ENCODE measurements at regions not wholly inside any gene's neighbourhood (a gene's known extent, or its start where the extent isn't known, plus 50 kb on each side); places are given as distances from the start of the nearest gene placed in this dataset.
"Not testable (repeated sequence)": the region's sequence is repeated elsewhere in the genome, so short reads cannot be mapped to it uniquely, and the experiment has no call there.

DNA sequence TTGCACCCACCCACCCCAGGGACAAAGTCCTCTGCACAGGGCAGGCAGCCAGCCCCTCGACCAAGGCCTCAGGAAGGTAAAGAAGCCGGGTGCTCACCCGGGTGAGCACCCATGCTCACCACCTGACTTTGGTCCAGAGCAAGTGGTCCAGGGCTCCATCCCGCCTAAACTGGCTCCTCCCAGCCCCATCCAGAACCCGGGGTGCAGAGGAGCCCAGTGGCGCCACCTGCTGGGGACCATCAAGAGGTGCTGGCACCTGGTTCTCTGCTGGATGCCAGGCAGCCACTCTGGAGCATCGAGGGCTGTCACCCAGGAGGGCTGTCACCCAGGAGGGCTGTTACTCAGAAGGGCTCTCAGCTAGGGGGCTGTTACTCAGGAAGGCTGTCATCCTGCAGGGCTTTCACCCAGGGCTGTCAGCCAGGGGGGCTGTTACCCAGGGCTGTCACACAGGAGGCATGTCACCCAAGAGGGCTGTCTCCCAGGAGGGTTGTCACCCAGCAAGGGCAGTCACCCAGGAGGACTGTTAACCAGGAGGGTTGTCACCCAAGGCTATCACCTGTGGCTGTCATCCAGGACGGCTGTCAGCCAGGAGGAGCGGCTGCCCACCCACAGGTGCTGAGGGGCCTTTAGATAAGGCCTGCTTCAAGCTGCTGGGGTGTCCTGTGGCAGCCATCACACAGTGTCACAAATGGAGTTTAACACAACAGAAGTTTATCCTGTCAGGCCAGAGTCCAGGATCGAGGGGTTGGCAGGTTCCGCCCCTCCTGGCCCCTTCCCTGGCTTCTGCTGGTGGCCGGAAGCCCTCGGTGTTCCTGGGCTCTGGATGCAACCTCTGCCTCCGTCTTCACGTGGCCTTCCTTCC lies 98.5 kb downstream of the TNFRSF13B start:
- Mint-ChIP-seq H3K9me3 (peaks cover 5% of the 10 kb centered on the region in 2 donors), H3K36me3 (peaks cover 0 to 7% of the 10 kb centered on the region in 2 donors), H3K27ac (no peak overlapping the region)
- ATAC-seq: peak; percentile 69 to 79
- peak; percentile 18 to 72 for DNase-seq (ENCODE audit: low spot score in 2 of 2)

- Mint-ChIP-seq H3K36me3 (peaks cover 0 to 6% of the 10 kb centered on the region in 2 donors), H3K27ac (peak overlapping the region in 1 of 2 donors; percentile 65), H3K9me3 (peaks cover 5% of the 10 kb centered on the region in 2 donors)
- DNase-seq (ENCODE audit: low spot score in 2 of 2) (no peak), ATAC-seq (no peak)
These were observed 99.4 kb downstream of the TNFRSF13B start for GRCh38 chr17:16872351-16873173.

DNA sequence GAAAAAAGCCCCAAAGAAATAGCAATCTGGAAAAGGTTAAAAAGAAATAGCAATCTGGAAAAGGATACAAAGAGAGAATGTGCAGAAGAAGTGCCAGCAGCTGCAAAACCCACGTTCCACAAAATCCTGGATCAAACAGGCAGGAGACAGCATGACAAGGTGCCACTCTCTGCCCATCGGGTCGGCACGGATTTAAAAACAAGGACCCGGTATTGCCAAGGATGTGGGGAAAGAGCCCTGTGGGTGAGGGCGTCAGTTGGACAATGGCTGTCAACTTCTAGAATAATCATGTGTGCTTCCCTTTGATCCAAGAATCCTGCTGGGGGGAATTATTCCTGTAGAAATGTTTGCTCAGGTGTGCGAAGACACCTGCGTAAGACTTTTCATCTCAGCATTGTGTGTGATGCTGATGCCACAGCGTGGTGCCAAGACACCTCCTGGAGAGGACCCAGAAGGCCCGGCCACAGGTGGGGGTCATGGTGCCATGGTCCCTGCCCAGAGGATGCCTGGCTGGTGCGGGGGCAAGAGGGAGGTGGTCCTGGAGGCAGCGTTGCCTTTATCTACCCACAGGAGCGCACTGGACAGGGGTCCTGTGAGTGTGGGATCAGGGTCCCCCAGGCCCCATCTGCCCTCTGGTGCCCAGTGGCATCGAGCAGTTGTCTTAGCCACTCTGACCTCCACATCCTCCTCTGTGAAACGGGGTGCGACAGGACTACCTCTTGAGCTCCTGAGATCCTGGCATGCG lies 100.3 kb downstream of the TNFRSF13B start:
- not testable (repeated sequence) for H3K27ac Mint-ChIP-seq; ATAC-seq; DNase-seq (ENCODE audit: low spot score in 2 of 2); H3K9me3 Mint-ChIP-seq; H3K36me3 Mint-ChIP-seq

GRCh38 chr17:16870253-16871245 lies 101.4 kb downstream of the TNFRSF13B start:
- no peaks in the 10 kb centered on the region for H3K36me3 Mint-ChIP-seq
- H3K27ac Mint-ChIP-seq: peak overlapping the region; percentile 23 to 26
- no peak for ATAC-seq

GRCh38 chr17:16869531-16870252 lies 102.2 kb downstream of the TNFRSF13B start:
- DNase-seq (ENCODE audit: low spot score in 2 of 2); H3K27ac Mint-ChIP-seq; ATAC-seq; H3K9me3 Mint-ChIP-seq; H3K36me3 Mint-ChIP-seq: not testable (repeated sequence)

More at GRCh38 chr17:16870253-16871245, 101.4 kb downstream of the TNFRSF13B start:
- no peak for DNase-seq (ENCODE audit: low spot score in 2 of 2)
- no peaks in the 10 kb centered on the region for H3K9me3 Mint-ChIP-seq

- not testable (repeated sequence) for H3K9me3 Mint-ChIP-seq; ATAC-seq; H3K36me3 Mint-ChIP-seq; H3K27ac Mint-ChIP-seq; DNase-seq (ENCODE audit: low spot score in 2 of 2)
These were observed 103.3 kb downstream of the TNFRSF13B start for GRCh38 chr17:16868616-16869015.

GRCh38 chr17:16867545-16867944 lies 104.4 kb downstream of the TNFRSF13B start:
- not testable (repeated sequence) for H3K9me3 Mint-ChIP-seq; DNase-seq (ENCODE audit: low spot score in 2 of 2); ATAC-seq; H3K27ac Mint-ChIP-seq; H3K36me3 Mint-ChIP-seq

GRCh38 chr17:16866841-16867240 lies 105.1 kb downstream of the TNFRSF13B start:
- H3K36me3 Mint-ChIP-seq; H3K27ac Mint-ChIP-seq; ATAC-seq; H3K9me3 Mint-ChIP-seq; DNase-seq (ENCODE audit: low spot score in 2 of 2): not testable (repeated sequence)

GRCh38 chr17:16866436-16866835 lies 105.5 kb downstream of the TNFRSF13B start:
- no peaks in the 10 kb centered on the region for H3K36me3 Mint-ChIP-seq
- no peak for DNase-seq (ENCODE audit: low spot score in 2 of 2)
- H3K9me3 Mint-ChIP-seq: no peaks in the 10 kb centered on the region
- no peak overlapping the region for H3K27ac Mint-ChIP-seq
- ATAC-seq: no peak

- DNase-seq (ENCODE audit: low spot score in 2 of 2); ATAC-seq; H3K36me3 Mint-ChIP-seq; H3K27ac Mint-ChIP-seq; H3K9me3 Mint-ChIP-seq: not testable (repeated sequence)
These were observed 106.2 kb downstream of the TNFRSF13B start for GRCh38 chr17:16865704-16866103.

- not testable (repeated sequence) for H3K27ac Mint-ChIP-seq; DNase-seq (ENCODE audit: low spot score in 2 of 2); H3K9me3 Mint-ChIP-seq; H3K36me3 Mint-ChIP-seq
- peak in 1 of 2 donors; percentile 33 for ATAC-seq
These were observed 106.8 kb downstream of the TNFRSF13B start for GRCh38 chr17:16865077-16865613.

GRCh38 chr17:16864462-16865076 lies 107.3 kb downstream of the TNFRSF13B start:
- not testable (repeated sequence) for H3K27ac Mint-ChIP-seq; H3K36me3 Mint-ChIP-seq; H3K9me3 Mint-ChIP-seq; ATAC-seq; DNase-seq (ENCODE audit: low spot score in 2 of 2)

- DNase-seq (ENCODE audit: low spot score in 2 of 2); ATAC-seq; H3K9me3 Mint-ChIP-seq; H3K27ac Mint-ChIP-seq; H3K36me3 Mint-ChIP-seq: not testable (repeated sequence)
These were observed 110.8 kb downstream of the TNFRSF13B start for GRCh38 chr17:16861152-16861551.

- not testable (repeated sequence) for DNase-seq (ENCODE audit: low spot score in 2 of 2); H3K27ac Mint-ChIP-seq; H3K9me3 Mint-ChIP-seq; H3K36me3 Mint-ChIP-seq; ATAC-seq
These were observed 111.5 kb downstream of the TNFRSF13B start for GRCh38 chr17:16860467-16860866.

All from activated naive CD4-positive, alpha-beta T cell treated with anti-CD3 and anti-CD28 coated beads, Interleukin-2, amount 50 U/mL, for 72 hours (primary cell).